ENCODE measurements at regions not wholly inside any gene's neighbourhood (a gene's known extent, or its start where the extent isn't known, plus 50 kb on each side); places are given as distances from the start of the nearest gene placed in this dataset.

GRCh38 chr6:4565301-4566250, 210.6 kb upstream of the CDYL start:
- no peak for DNase-seq (ENCODE audit: low read depth, low spot score)
- no peak overlapping the region for H3K4me3 ChIP-seq (ENCODE audit: low read depth, low read length)
- in situ Hi-C loops (cut with HindIII; ENCODE audit: low sequenced_read_pairs): no loop called here
- TF ChIP-seq CTCF (IDR thresholded peaks at IDR 0.05; ENCODE audit: low read depth, low read length): no peak

- no peak for TF ChIP-seq CTCF (IDR thresholded peaks at IDR 0.05; ENCODE audit: low read depth, low read length)
- no peak overlapping the region for H3K4me3 ChIP-seq (ENCODE audit: low read depth, low read length)
- peak; percentile 7 for DNase-seq (ENCODE audit: low read depth, low spot score)
- in situ Hi-C loops (cut with HindIII; ENCODE audit: low sequenced_read_pairs): no loop called here
Observed at GRCh38 chr6:4564801-4565271, 211.4 kb upstream of the CDYL start.

- in situ Hi-C loops (cut with HindIII; ENCODE audit: low sequenced_read_pairs): no loop called here
- no peak overlapping the region for H3K4me3 ChIP-seq (ENCODE audit: low read depth, low read length)
- no peak for DNase-seq (ENCODE audit: low read depth, low spot score)
- TF ChIP-seq CTCF (IDR thresholded peaks at IDR 0.05; ENCODE audit: low read depth, low read length): no peak
Observed at GRCh38 chr6:4563877-4564276, 212.3 kb upstream of the CDYL start.

- in situ Hi-C loops (cut with HindIII; ENCODE audit: low sequenced_read_pairs): no loop called here
- DNase-seq (ENCODE audit: low read depth, low spot score): no peak
- TF ChIP-seq CTCF (IDR thresholded peaks at IDR 0.05; ENCODE audit: low read depth, low read length): no peak
- H3K4me3 ChIP-seq (ENCODE audit: low read depth, low read length): no peak overlapping the region
Observed at GRCh38 chr6:4563156-4563555, 213.0 kb upstream of the CDYL start.

- DNase-seq (ENCODE audit: low read depth, low spot score): no peak
- in situ Hi-C loops (cut with HindIII; ENCODE audit: low sequenced_read_pairs): no loop called here
Observed at GRCh38 chr6:4561773-4562400, 214.3 kb upstream of the CDYL start.

GRCh38 chr6:4561078-4561435, 215.1 kb upstream of the CDYL start:
- TF ChIP-seq CTCF (IDR thresholded peaks at IDR 0.05; ENCODE audit: low read depth, low read length): no peak
- no peak for DNase-seq (ENCODE audit: low read depth, low spot score)
- in situ Hi-C loops (cut with HindIII; ENCODE audit: low sequenced_read_pairs): no loop called here

More at GRCh38 chr6:4561773-4562400, 214.3 kb upstream of the CDYL start:
- no peak overlapping the region for H3K4me3 ChIP-seq (ENCODE audit: low read depth, low read length)
- no peak for TF ChIP-seq CTCF (IDR thresholded peaks at IDR 0.05; ENCODE audit: low read depth, low read length)

More at GRCh38 chr6:4561078-4561435, 215.1 kb upstream of the CDYL start:
- H3K4me3 ChIP-seq (ENCODE audit: low read depth, low read length): no peak overlapping the region
